Parathyroid adenoma (tissue), 2 donors: ENCODE measurements at regions not wholly inside any gene's neighbourhood (a gene's known extent, or its start where the extent isn't known, plus 50 kb on each side); places are given as distances from the start of the nearest gene placed in this dataset.

ENCODE experiments used
- H2AFZ ChIP-seq: fragments of 300-600 bp; sonication (generic); one replicate; pipeline ENCODE4 v1.7.0; 2017; ENCODE audit warnings: antibody characterized with exemption, mild to moderate bottlenecking
- H3K27ac ChIP-seq: fragments of 300-600 bp; sonication (generic); one replicate; pipeline ENCODE4 v1.7.0; 2017
- H3K27me3 ChIP-seq: fragments of 300-600 bp; sonication (generic); one replicate; pipeline ENCODE4 v1.7.0; 2017; ENCODE audit warnings: low read length; ENCODE audit not compliant: control insufficient read depth, insufficient read depth
- H3K36me3 ChIP-seq: fragments of 300-600 bp; sonication (generic); one replicate; pipeline ENCODE4 v1.7.0; 2017; ENCODE audit warnings: low read length; ENCODE audit not compliant: control insufficient read depth, insufficient read depth
- H3K4me1 ChIP-seq: fragments of 300-600 bp; sonication (generic); one replicate; pipeline ENCODE4 v1.7.0; 2017; ENCODE audit warnings: control low read depth
- H3K4me2 ChIP-seq: fragments of 300-600 bp; sonication (generic); one replicate; pipeline ENCODE4 v1.7.0; 2017; ENCODE audit warnings: low read length
- H3K4me3 ChIP-seq: fragments of 300-600 bp; sonication (generic); one replicate; pipeline ENCODE4 v1.7.0; 2017; ENCODE audit warnings: low read depth, low read length
- H3K79me2 ChIP-seq: fragments of 300-600 bp; sonication (generic); one replicate; pipeline ENCODE4 v1.7.0; 2017; ENCODE audit warnings: control low read depth
- H3K9ac ChIP-seq: fragments of 300-600 bp; sonication (generic); one replicate; pipeline ENCODE4 v1.7.0; 2017; ENCODE audit warnings: mild to moderate bottlenecking
- H3K9me3 ChIP-seq: fragments of 300-600 bp; sonication (generic); one replicate; pipeline ENCODE4 v1.7.0; 2017; ENCODE audit warnings: low read length; ENCODE audit not compliant: control insufficient read depth
- CTCF ChIP-seq: fragments of 300-600 bp; sonication (generic); IDR thresholded peaks from one replicate; pipeline ENCODE4 v1.7.0; 2017; ENCODE audit warnings: antibody characterized with exemption, mild to moderate bottlenecking
- donor health status: primary hyperparathyroidism.

DNA sequence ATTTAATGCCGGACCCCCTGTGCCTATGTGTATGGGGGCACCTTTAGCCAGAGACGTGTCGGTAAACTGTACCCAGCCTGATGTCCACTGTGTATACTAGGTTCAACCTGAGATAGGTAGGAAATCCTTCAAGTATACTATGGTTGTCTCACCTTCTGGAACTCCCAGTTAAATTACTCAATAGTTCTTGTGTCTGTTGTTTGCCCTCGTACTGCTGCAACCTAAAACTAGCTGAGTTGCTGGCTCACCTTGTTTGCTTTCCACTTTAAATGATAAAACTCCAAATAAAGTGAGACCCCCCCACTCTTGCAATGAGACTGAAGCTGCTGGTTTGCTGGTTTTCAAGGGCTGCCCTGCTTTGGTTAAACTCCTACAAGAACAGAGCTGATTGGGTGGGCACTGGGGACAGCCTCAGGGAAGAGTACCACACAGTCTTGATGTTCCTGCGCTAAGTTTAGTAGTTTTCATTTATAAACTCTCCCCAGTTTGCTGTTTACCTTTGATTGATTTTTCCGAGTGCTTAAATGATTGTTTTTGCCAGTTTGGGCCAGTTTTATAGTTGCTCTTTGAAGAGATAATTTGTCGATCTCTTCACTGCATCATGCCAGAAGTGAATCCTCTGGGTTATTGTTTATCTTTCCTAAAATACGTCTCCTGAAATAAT lies 1281.8 kb upstream of the MAP3K7 start:
- Histone ChIP-seq H3K27ac (no peak overlapping the region), H3K36me3 (no peaks in the 10 kb centered on the region), H3K9me3 (no peaks in the 10 kb centered on the region), H3K27me3 (no peaks in the 10 kb centered on the region), H3K4me1 (no peaks in the 10 kb centered on the region), H3K4me2 (no peak overlapping the region), H3K4me3 (no peak overlapping the region), H3K9ac (no peak overlapping the region), H3K79me2 (no peaks in the 10 kb centered on the region), H2AFZ (no peak overlapping the region)
- TF ChIP-seq CTCF = no peak

GRCh38 chr6:91865889-91866288 lies 1279.0 kb upstream of the MAP3K7 start:
- no peak for TF ChIP-seq CTCF
- Histone ChIP-seq H3K79me2 (no peaks in the 10 kb centered on the region), H3K27ac (no peak overlapping the region), H3K36me3 (no peaks in the 10 kb centered on the region), H2AFZ (no peak overlapping the region), H3K9ac (no peak overlapping the region), H3K4me1 (no peaks in the 10 kb centered on the region), H3K9me3 (no peaks in the 10 kb centered on the region), H3K4me2 (no peak overlapping the region), H3K4me3 (no peak overlapping the region), H3K27me3 (no peaks in the 10 kb centered on the region)

- H3K27ac ChIP-seq = no peak overlapping the region
- H3K27me3 ChIP-seq = no peaks in the 10 kb centered on the region
- H3K9ac ChIP-seq = no peak overlapping the region
- no peak for TF ChIP-seq CTCF
- H3K4me2 ChIP-seq = no peak overlapping the region
- no peak overlapping the region for H2AFZ ChIP-seq
- H3K4me1 ChIP-seq = no peaks in the 10 kb centered on the region
- H3K36me3 ChIP-seq = no peaks in the 10 kb centered on the region
- H3K4me3 ChIP-seq = no peak overlapping the region
- H3K79me2 ChIP-seq = no peaks in the 10 kb centered on the region
- H3K9me3 ChIP-seq = no peaks in the 10 kb centered on the region
These were observed 1278.0 kb upstream of the MAP3K7 start for GRCh38 chr6:91864911-91865310.

- no peak overlapping the region for H3K27ac ChIP-seq
- no peak overlapping the region for H2AFZ ChIP-seq
- no peaks in the 10 kb centered on the region for H3K9me3 ChIP-seq
- no peaks in the 10 kb centered on the region for H3K27me3 ChIP-seq
- no peak overlapping the region for H3K9ac ChIP-seq
- TF ChIP-seq CTCF = no peak
- no peaks in the 10 kb centered on the region for H3K79me2 ChIP-seq
- H3K4me2 ChIP-seq = no peak overlapping the region
- H3K4me3 ChIP-seq = no peak overlapping the region
- H3K36me3 ChIP-seq = no peaks in the 10 kb centered on the region
- H3K4me1 ChIP-seq = no peaks in the 10 kb centered on the region
These were observed 1273.9 kb upstream of the MAP3K7 start for GRCh38 chr6:91860541-91861335.
